Non-pigmented ciliary epithelial cell (primary cell): ENCODE measurements at regions not wholly inside any gene's neighbourhood (a gene's known extent, or its start where the extent isn't known, plus 50 kb on each side); places are given as distances from the start of the nearest gene placed in this dataset.

Source experiments
- DNase-seq: peaks from one replicate; pipeline ENCODE4 v3.0.0-alpha.2; 2010; ENCODE audit warnings: low read depth

GRCh38 chr1:57799490-57800115 lies 375.7 kb upstream of the DAB1 start:
- no peak for DNase-seq

- no peak for DNase-seq
Observed at GRCh38 chr1:57798543-57798942, 374.7 kb upstream of the DAB1 start.

GRCh38 chr1:57797084-57797483 lies 373.2 kb upstream of the DAB1 start:
- DNase-seq, result no peak

GRCh38 chr1:57796616-57797015 lies 372.8 kb upstream of the DAB1 start:
- peak; percentile 9 for DNase-seq

- no peak for DNase-seq
Observed at GRCh38 chr1:57795886-57796285, 372.0 kb upstream of the DAB1 start.

- DNase-seq, result no peak
Observed at GRCh38 chr1:57794078-57794477, 370.2 kb upstream of the DAB1 start.

GRCh38 chr1:57791497-57791896 lies 367.6 kb upstream of the DAB1 start:
- no peak for DNase-seq

GRCh38 chr1:57789936-57790335 lies 366.1 kb upstream of the DAB1 start:
- no peak for DNase-seq

- DNase-seq, result no peak
Observed at GRCh38 chr1:57788313-57788712, 364.5 kb upstream of the DAB1 start.

- no peak for DNase-seq
Observed at GRCh38 chr1:57784356-57784755, 360.5 kb upstream of the DAB1 start.

- no peak for DNase-seq
Observed at GRCh38 chr1:57782357-57782756, 358.5 kb upstream of the DAB1 start.

- DNase-seq, result no peak
Observed at GRCh38 chr1:57772580-57773195, 348.8 kb upstream of the DAB1 start.

- DNase-seq, result no peak
Observed at GRCh38 chr1:57770772-57771171, 346.9 kb upstream of the DAB1 start.

- no peak for DNase-seq
Observed at GRCh38 chr1:57770236-57770635, 346.4 kb upstream of the DAB1 start.

GRCh38 chr1:57761628-57762027 lies 337.8 kb upstream of the DAB1 start:
- no peak for DNase-seq

GRCh38 chr1:57752843-57753242 lies 329.0 kb upstream of the DAB1 start:
- DNase-seq, result no peak

GRCh38 chr1:57748719-57749118 lies 324.9 kb upstream of the DAB1 start:
- no peak for DNase-seq

- DNase-seq, result no peak
Observed at GRCh38 chr1:57747818-57748217, 324.0 kb upstream of the DAB1 start.

GRCh38 chr1:57741521-57741920 lies 317.7 kb upstream of the DAB1 start:
- DNase-seq, result no peak

GRCh38 chr1:57736940-57737339 lies 313.1 kb upstream of the DAB1 start:
- no peak for DNase-seq

GRCh38 chr1:57729181-57729580 lies 305.3 kb upstream of the DAB1 start:
- DNase-seq, result no peak

GRCh38 chr1:57727121-57727520 lies 303.3 kb upstream of the DAB1 start:
- DNase-seq, result no peak

- no peak for DNase-seq
Observed at GRCh38 chr1:57725318-57725717, 301.5 kb upstream of the DAB1 start.

- DNase-seq, result no peak
Observed at GRCh38 chr1:57724535-57724934, 300.7 kb upstream of the DAB1 start.
